ENCODE measurements at regions not wholly inside any gene's neighbourhood (a gene's known extent, or its start where the extent isn't known, plus 50 kb on each side); places are given as distances from the start of the nearest gene placed in this dataset.
"Not testable (repeated sequence)": the region's sequence is repeated elsewhere in the genome, so short reads cannot be mapped to it uniquely, and the experiment has no call there.

DNA sequence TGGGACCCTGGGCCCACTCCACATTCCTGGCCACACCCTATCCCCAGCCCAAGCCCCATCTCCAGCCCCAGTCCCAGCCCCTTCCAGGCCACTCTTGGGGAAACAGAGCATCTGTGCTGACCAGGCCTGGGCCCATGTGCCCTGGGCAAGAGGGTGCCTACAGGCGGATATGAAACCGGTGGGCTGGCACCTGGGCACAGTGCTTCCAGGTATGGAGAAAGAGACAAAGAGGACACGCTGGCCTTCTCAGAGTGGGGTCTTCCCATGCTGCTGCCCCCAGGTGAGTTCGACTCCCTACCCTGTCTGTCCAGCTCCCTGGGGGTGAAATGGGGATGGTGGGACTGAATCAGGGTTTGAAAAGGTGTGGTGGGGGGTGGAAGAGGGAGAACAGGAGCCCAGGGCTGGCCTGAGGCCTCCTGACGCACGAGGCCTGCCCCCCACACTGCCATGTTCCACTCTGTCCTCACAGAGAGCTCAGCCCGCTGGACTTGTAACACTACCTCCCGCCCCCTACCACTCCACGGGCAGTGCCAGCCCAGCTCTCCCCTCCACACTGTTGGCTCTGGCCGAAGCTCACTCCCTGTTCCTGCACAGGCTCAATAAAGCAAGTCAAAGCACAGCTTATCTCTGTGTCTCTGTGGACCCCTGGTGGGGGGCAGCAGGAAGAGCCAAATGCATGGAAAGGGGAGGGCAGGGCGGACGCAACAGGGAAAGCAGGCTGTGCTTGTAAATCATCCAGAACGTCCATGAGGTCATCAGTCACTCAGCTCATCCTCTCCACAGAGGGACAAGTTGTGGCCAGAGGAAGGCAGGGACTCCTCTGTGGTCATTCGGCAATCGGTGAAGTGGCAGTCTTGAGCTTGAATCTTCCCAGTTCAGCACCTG, 71.1 kb upstream of the TMEM97 start:
- DNase-seq (ENCODE audit: low read depth), result peak; percentile 11

DNA sequence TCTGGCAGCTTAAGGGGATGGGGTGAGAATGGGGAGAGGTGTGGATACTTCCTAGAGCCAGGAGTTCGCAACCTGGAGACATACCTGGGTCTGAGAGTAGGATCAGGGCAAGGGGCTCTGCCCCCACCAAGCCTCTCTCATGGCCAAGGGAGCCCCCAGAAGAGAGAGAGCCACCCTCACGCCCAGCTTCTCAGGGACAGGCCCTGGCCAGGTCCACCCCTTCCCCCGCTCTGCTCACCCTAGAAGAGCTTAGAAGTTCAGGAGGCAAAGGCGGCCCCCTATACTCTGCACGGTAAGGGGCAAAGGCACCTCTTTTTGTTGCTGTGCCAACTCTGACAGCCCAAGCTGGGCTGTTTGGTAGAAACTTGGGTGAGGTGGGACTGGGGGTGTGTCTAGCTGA, 69.3 kb upstream of the TMEM97 start:
- no peak for DNase-seq (ENCODE audit: low read depth)

DNA sequence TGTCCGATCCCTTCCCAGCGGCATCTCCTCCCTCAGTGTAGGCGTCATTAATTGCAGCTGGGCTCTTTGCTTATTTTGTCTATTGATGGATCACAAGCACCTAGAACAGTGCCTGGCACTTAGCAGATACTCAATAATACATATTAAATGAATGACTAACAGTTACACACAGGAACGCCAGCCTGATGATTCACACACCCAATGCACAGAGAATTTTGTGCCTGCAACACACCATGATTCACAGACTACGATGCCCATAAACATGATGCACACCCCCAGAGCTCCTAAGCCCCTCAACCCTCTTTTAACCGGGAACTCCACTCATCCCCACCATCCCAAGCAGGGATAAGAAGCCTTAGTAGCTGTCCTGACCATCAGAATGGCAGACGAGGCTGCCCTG, 66.6 kb upstream of the TMEM97 start:
- peak; percentile 90 for DNase-seq (ENCODE audit: low read depth)

DNA sequence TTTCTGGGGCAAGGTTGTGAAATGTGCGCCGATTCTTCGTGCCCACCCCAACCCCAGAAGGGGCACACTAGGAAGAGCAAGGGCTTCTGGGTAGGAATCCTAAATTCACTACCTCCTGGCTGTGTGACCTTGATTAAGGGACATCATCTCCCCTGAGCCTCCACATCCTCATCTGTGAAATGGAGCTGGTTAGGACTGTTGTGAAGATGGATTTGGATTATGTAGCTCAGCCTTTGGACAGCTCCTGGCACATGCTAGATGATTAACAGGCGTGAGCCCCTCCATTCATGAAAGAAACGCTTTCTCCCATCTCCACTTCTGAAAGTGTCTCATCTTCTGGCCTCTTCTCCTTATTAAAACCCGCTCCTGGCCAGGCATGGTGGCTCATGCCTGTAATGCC, 65.3 kb upstream of the TMEM97 start:
- DNase-seq (ENCODE audit: low read depth), result no peak

- DNase-seq (ENCODE audit: low read depth), result no peak
These were observed 63.4 kb upstream of the TMEM97 start for GRCh38 chr17:28255616-28256015.

GRCh38 chr17:28256370-28256769, 62.6 kb upstream of the TMEM97 start:
- DNase-seq (ENCODE audit: low read depth), result no peak

- no peak for DNase-seq (ENCODE audit: low read depth)
These were observed 62.1 kb upstream of the TMEM97 start for GRCh38 chr17:28256881-28257280.

GRCh38 chr17:28258347-28258887, 60.6 kb upstream of the TMEM97 start:
- no peak for DNase-seq (ENCODE audit: low read depth)

- peak; percentile 13 for DNase-seq (ENCODE audit: low read depth)
These were observed 57.8 kb upstream of the TMEM97 start for GRCh38 chr17:28261219-28261618.

GRCh38 chr17:28262123-28262745, 56.8 kb upstream of the TMEM97 start:
- DNase-seq (ENCODE audit: low read depth), result not testable (repeated sequence)

DNA sequence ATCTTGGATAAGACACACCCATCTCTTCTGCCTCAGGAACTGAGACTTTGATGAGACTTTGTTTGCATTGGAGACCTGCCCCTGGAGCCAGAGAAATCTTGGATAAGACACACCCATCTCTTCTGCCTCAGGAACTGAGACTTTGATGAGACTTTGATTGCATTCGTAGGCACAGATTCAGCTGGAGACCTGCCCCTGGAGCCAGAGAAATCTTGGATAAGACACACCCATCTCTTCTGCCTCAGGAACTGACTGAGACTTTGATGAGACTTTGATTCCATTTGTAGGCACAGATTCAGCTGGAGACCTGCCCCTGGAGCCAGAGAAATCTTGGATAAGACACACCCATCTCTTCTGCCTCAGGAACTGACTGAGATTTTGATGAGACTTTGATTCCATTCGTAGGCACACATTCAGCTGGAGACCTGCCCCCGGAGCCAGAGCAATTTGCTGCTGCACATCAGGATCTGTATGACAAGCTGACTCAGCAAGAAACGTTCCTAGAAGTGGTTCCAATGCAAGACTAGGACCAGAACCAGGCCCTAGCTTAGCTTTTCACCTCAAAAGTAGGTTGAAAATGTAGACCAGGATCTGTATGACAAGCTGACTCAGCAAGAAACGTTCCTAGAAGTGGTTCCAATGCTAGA, 54.0 kb upstream of the TMEM97 start:
- DNase-seq (ENCODE audit: low read depth), result not testable (repeated sequence)

DNA sequence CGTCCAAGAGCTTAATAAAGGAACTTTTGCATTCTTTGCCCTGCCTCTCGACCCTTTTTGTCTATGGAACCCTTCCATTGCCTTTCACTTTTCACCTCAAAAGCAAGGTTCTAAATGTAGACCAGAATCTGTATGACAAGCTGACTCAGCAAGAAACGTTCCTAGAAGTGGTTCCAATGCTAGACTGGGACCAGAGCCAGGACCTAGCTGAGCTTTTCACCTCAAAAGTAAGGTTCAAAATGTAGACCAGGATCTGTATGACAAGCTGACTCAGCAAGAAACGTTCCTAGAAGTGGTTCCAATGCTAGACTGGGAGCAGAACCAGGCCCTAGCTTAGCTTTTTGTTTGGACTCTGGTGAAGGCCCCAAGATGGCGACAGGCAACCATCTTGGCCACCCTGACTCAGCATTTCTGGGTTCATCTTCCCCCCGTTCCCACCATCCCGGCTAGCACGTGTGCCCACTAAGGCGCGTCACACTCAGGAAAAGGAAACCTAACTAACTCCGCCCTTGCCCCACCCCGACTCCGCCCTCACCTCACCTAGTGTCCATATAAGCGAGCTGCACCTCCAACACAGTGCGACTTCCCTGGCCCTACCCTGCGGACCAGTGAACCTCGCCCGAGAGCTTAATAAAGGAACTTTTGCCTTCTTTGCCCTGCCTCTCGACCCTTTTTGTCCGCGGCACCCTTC, 53.0 kb upstream of the TMEM97 start:
- DNase-seq (ENCODE audit: low read depth), result not testable (repeated sequence)

GRCh38 chr17:28266547-28266920, 52.5 kb upstream of the TMEM97 start:
- not testable (repeated sequence) for DNase-seq (ENCODE audit: low read depth)

- not testable (repeated sequence) for DNase-seq (ENCODE audit: low read depth)
These were observed 51.9 kb upstream of the TMEM97 start for GRCh38 chr17:28266926-28267719.

DNA sequence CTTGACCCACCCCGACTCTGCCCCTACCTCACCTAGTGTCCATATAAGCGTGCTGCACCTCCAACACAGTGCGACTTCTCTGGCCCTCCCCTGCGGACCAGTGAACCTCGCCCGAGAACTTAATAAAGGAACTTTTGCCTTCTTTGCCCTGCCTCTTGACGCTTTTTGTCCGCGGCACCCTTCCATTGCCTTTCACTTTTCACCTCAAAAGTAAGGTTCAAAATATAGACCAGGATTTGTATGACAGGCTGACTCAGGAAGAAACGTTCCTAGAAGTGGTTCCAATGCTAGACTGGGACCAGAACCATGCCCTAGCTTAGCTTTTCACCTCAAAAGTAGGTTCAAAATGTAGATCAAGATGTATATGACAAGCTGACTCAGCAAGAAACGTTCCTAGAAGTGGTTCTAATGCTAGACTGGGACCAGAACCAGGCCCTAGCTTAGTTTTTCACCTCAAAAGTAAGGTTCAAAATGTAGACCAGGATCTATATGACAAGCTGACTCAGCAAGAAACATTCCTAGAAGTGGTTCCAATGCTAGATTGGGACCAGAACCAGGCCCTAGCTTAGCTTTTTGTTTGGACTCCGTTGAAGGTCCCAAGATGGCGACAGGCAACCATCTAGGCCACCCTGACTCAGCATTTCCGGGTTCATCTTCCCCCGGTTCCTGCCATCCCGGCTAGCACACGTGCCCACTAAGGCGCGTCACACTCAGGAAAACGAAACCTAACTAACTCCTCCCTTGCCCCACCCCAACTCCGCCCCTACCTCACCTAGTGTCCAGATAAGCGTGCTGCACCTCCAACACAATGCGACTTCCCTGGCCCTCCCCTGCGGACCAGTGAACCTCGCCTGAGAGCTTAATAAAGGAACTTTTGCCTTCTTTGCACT, 51.0 kb upstream of the TMEM97 start:
- DNase-seq (ENCODE audit: low read depth), result no peak

DNA sequence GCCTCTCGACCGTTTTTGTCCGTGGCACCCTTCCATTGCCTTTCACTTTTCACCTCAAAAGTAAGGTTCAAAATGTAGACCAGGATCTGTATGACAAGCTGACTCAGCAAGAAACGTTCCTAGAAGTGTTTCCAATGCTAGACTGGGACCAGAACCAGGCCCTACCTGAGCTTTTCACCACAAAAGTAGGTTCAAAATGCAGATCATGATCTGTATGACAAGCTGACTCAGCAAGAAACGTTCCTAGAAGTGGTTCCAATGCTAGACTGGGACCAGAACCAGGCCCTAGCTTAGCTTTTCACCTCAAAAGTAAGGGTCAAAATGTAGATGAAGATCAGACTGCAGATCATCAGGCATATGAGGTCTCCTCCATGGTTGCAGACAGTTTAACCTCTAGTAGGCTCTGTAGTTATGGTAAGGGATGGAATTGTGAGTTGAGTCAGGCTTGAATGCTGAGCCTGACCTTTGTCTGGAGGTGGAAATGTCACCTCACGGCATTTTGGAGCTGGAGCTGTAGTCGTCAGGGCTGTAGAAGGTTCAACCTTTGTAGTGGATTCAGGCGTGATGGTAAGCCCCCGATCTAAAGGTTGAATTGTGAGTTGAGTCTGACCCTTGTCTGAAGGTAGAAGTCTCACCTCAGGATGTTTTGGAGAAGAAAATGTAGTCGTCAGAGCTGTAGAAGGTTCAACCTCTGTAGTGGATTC, 50.2 kb upstream of the TMEM97 start:
- DNase-seq (ENCODE audit: low read depth), result no peak
